Panc1 (cell line): ENCODE measurements at regions not wholly inside any gene's neighbourhood (a gene's known extent, or its start where the extent isn't known, plus 50 kb on each side); places are given as distances from the start of the nearest gene placed in this dataset.

Source experiments
- ATAC-seq: fragments of 200-7000 bp; cut with Tn5 transposase; 2 replicates; pipeline ENCODE4 v1.9.1; 2020; ENCODE audit warnings: mild to moderate bottlenecking, moderate library complexity
- BruUV-seq: library from RNA; stranded (reverse); fragments of 400-500 nt; replicated peaks from 2 replicates; lab custom pipeline; 2021; lab: Mats Ljungman, UMichigan
- CTCF ChIA-PET: fragments of 300-600 bp; sonication (Branson Sonifier 250); formaldehyde crosslinking; loops from one replicate; lab custom pipeline; 2022; ENCODE audit warnings: antibody characterized with exemption; lab: Charles Lee
- POLR2A ChIA-PET: fragments of 300-600 bp; sonication (Branson Sonifier 250); formaldehyde crosslinking; loops from one replicate; lab custom pipeline; 2022; ENCODE audit warnings: antibody characterized with exemption; lab: Charles Lee
- DNase-seq: peaks from one replicate; pipeline ENCODE4 v3.0.0-alpha.2; 2010; ENCODE audit warnings: low read depth, low spot score
- H3K27ac ChIP-seq: 2 replicates; pipeline ENCODE4 v1.5.1; 2011; ENCODE audit warnings: mild to moderate bottlenecking, low read length, inconsistent platforms
- H3K27me3 ChIP-seq: fragments of 200-500 bp; sonication (Bioruptor generic); 2 replicates; pipeline ENCODE4 v1.6.0; 2014; ENCODE audit warnings: low read length, inconsistent platforms; ENCODE audit not compliant: control insufficient read depth, insufficient read depth
- H3K36me3 ChIP-seq: fragments of 200-500 bp; sonication (Bioruptor generic); 2 replicates; pipeline ENCODE4 v1.5.1; 2014; ENCODE audit warnings: inconsistent platforms, mild to moderate bottlenecking, low read length, moderate library complexity; ENCODE audit not compliant: control insufficient read depth, insufficient read depth
- H3K4me1 ChIP-seq: 2 replicates; pipeline ENCODE4 v1.5.1; 2011; ENCODE audit warnings: inconsistent platforms, mild to moderate bottlenecking, low read length, moderate library complexity; ENCODE audit not compliant: control insufficient read depth, insufficient read depth
- H3K4me3 ChIP-seq, 2 experiments: 2 replicates each; pipeline ENCODE4 v1.5.1; 2011 to 2012; ENCODE audit warnings: low read depth in 2 of 2, low read length in 2 of 2, mild to moderate bottlenecking in 2 of 2, inconsistent platforms in 1 of 2, moderate library complexity in 1 of 2
- H3K9me3 ChIP-seq: fragments of 200-500 bp; sonication (Bioruptor generic); 2 replicates; pipeline ENCODE4 v1.5.1; 2014; ENCODE audit warnings: low read depth, mild to moderate bottlenecking, inconsistent platforms, low read length, moderate library complexity; ENCODE audit not compliant: control insufficient read depth, insufficient read depth
- POLR2AphosphoS5 ChIP-seq: IDR thresholded peaks from 2 replicates; pipeline ENCODE4 v1.6.1; 2012; ENCODE audit warnings: mild to moderate bottlenecking, low read depth, low read length, moderate library complexity
- SIN3A ChIP-seq: IDR thresholded peaks from 2 replicates; pipeline ENCODE4 v1.6.1; 2012; ENCODE audit warnings: low read depth, mild to moderate bottlenecking, low read length, moderate library complexity, borderline replicate concordance; ENCODE audit not compliant: insufficient read depth
- TCF7L2 ChIP-seq: IDR thresholded peaks from 2 replicates; pipeline ENCODE4 v1.6.1; 2011; ENCODE audit warnings: mild to moderate bottlenecking, low read depth, low read length, inconsistent platforms
- in situ Hi-C: cut with HindIII; loops from 2 replicates; pipeline ENCODE4 v1.10.0; 2016; ENCODE audit warnings: low sequenced_read_pairs, low pct_unique_long_range_greater_than_20kb
- intact Hi-C: fragments of 100-400 bp; cut with micrococcal nuclease; formaldehyde crosslinking; loops from one replicate; pipeline ENCODE4 v1.10.0; 2022; ENCODE audit not compliant: unreplicated experiment
- TF ChIP-seq, protein P1 (sequence below), 2 experiments: IDR thresholded peaks; 2 replicates each; pipeline ENCODE4 v1.6.1; 2011 to 2012; ENCODE audit warnings: low read depth in 2 of 2, control low read depth in 1 of 2, low read length in 1 of 2, mild to moderate bottlenecking in 1 of 2, moderate library complexity in 1 of 2; ENCODE audit not compliant: insufficient read depth in 1 of 2
- TF ChIP-seq, protein P2 (sequence below): fragments of 450-650 bp; IDR thresholded peaks from 2 replicates; pipeline ENCODE4 v1.5.1; 2017; ENCODE audit warnings: mild to moderate bottlenecking

DNA sequence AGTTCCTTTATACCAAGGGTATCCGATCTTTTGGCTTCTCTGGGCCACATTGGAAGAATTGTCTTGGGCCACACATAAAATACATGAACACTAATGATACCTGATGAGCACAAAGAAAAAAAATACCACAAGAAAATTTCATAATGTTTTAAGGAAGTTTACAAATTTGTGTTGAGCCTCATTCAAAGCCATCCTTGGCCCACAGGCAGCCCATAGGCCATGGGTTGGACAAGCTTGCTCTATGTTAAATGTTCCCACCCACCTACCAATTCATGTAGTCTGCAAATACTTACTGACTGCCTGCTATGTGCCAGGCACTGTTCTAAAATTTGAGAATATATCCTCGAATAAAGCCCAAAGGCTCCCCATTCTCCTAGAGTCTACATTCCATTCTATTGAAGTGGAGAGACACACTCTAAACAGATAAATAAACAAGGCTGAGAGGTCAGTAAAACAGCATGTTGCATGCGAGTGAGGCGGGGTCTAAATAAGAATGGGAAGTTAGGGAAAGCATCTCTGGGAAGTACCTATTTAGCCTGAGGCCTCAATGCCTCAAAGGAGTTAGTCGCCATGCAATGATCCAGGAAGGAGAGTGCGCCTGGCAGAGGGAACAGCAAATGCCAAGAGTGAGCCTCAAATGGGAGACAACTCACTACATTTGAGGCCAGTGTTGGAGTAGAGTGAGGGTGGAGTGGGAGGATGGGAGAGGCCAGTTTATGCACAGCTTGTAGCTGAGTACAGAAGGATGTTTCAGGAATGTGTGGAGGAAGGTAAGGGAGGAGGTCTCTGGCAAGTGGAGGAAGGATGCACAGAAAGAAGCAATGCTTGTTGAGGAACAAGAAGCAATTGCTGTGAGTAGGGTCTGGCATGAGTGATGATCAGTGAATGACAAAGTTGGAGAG lies 52.5 kb upstream of the CLDN10 start:
- Histone ChIP-seq H3K27me3 (no peaks in the 10 kb centered on the region), H3K4me1 (no peaks in the 10 kb centered on the region; the same call in 1 of the 2 replicates), H3K4me3 (no peak overlapping the region), H3K27ac (no peak overlapping the region), H3K9me3 (no peaks in the 10 kb centered on the region), H3K36me3 (no peaks in the 10 kb centered on the region)
- TF ChIP-seq, protein P1, sequence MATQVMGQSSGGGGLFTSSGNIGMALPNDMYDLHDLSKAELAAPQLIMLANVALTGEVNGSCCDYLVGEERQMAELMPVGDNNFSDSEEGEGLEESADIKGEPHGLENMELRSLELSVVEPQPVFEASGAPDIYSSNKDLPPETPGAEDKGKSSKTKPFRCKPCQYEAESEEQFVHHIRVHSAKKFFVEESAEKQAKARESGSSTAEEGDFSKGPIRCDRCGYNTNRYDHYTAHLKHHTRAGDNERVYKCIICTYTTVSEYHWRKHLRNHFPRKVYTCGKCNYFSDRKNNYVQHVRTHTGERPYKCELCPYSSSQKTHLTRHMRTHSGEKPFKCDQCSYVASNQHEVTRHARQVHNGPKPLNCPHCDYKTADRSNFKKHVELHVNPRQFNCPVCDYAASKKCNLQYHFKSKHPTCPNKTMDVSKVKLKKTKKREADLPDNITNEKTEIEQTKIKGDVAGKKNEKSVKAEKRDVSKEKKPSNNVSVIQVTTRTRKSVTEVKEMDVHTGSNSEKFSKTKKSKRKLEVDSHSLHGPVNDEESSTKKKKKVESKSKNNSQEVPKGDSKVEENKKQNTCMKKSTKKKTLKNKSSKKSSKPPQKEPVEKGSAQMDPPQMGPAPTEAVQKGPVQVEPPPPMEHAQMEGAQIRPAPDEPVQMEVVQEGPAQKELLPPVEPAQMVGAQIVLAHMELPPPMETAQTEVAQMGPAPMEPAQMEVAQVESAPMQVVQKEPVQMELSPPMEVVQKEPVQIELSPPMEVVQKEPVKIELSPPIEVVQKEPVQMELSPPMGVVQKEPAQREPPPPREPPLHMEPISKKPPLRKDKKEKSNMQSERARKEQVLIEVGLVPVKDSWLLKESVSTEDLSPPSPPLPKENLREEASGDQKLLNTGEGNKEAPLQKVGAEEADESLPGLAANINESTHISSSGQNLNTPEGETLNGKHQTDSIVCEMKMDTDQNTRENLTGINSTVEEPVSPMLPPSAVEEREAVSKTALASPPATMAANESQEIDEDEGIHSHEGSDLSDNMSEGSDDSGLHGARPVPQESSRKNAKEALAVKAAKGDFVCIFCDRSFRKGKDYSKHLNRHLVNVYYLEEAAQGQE (IDR thresholded peaks at IDR 0.05; ENCODE audit: insufficient read depth in 1 of 2, low read depth in 2 of 2, low read length in 1 of 2) = no peak
- no peak for TF ChIP-seq POLR2AphosphoS5
- BruUV-seq = no TSS peak
- intact Hi-C loops (no loop called here), in situ Hi-C loops (no loop called here)
- POLR2A ChIA-PET = no interaction called here
- ATAC-seq (no peak), DNase-seq (no peak)
- CTCF ChIA-PET = no interaction called here

DNA sequence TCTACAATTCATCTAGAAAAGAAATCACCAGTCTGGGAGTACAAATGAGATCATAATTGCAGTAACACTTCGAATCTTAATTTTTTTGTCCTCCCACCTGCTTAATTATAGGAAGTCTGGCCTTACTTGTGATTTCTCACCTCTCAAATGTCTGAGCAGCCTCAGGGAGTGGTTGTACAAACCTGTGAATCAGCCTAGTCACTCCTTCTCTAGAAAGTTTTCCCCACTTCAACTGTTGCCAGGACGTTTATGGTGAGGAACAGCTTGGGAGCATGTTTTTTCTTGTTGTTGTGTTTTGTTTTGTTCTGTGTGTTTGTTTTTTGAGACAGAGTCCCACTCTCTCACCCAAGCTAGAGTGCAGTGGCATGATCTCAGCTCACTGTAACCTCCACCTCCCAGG lies 50.3 kb upstream of the CLDN10 start:
- POLR2A ChIA-PET = no interaction called here

More for the DNA sequence above, 50.3 kb upstream of the CLDN10 start:
- no peaks in the 10 kb centered on the region for H3K9me3 ChIP-seq
- H3K36me3 ChIP-seq = no peaks in the 10 kb centered on the region
- no peak for DNase-seq
- TF ChIP-seq, protein P1 (IDR thresholded peaks at IDR 0.05; ENCODE audit: insufficient read depth in 1 of 2, low read depth in 2 of 2, low read length in 1 of 2) = no peak
- TF ChIP-seq SIN3A (no peak), POLR2AphosphoS5 (no peak), TCF7L2 (no peak)
- TF ChIP-seq, protein P2, sequence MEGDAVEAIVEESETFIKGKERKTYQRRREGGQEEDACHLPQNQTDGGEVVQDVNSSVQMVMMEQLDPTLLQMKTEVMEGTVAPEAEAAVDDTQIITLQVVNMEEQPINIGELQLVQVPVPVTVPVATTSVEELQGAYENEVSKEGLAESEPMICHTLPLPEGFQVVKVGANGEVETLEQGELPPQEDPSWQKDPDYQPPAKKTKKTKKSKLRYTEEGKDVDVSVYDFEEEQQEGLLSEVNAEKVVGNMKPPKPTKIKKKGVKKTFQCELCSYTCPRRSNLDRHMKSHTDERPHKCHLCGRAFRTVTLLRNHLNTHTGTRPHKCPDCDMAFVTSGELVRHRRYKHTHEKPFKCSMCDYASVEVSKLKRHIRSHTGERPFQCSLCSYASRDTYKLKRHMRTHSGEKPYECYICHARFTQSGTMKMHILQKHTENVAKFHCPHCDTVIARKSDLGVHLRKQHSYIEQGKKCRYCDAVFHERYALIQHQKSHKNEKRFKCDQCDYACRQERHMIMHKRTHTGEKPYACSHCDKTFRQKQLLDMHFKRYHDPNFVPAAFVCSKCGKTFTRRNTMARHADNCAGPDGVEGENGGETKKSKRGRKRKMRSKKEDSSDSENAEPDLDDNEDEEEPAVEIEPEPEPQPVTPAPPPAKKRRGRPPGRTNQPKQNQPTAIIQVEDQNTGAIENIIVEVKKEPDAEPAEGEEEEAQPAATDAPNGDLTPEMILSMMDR = no peak
- H3K4me3 ChIP-seq = no peak overlapping the region
- intact Hi-C loops = no loop called here
- no peaks in the 10 kb centered on the region for H3K27me3 ChIP-seq
- no peaks in the 10 kb centered on the region; the same call in 1 of the 2 replicates for H3K4me1 ChIP-seq
- CTCF ChIA-PET = no interaction called here
- H3K27ac ChIP-seq = no peak overlapping the region
- in situ Hi-C loops = no loop called here
- BruUV-seq = no TSS peak
- ATAC-seq = no peak
